HEK293 (cell line): ENCODE measurements at regions not wholly inside any gene's neighbourhood (a gene's known extent, or its start where the extent isn't known, plus 50 kb on each side); places are given as distances from the start of the nearest gene placed in this dataset.

Experiments
- CTCF ChIA-PET: fragments of 350-600 bp; formaldehyde crosslinking; extraction: SDS; loops from one replicate; lab custom pipeline; 2021; ENCODE audit warnings: antibody characterized with exemption; lab: Yijun Ruan, JAX
- POLR2A ChIA-PET: fragments of 300-600 bp; formaldehyde crosslinking; extraction: SDS; loops from one replicate; lab custom pipeline; 2020; ENCODE audit warnings: antibody characterized with exemption, inconsistent platforms; lab: Yijun Ruan, JAX
- H3K27ac ChIP-seq: fragments of 200-500 bp; sonication (Bioruptor generic); 2 replicates; pipeline ENCODE4 v1.5.1; 2014; ENCODE audit warnings: low read depth, low read length, control low read depth, inconsistent platforms; ENCODE audit errors: extremely low read depth
- H3K36me3 ChIP-seq, 2 experiments: fragments of 200-500 bp in 1 of 2; sonication (Bioruptor generic) in 1 of 2; 1 replicate in 1 of 2; 2 replicates in 1 of 2; pipeline ENCODE4 v1.5.1; 2014 to 2017; ENCODE audit warnings: inconsistent platforms in 2 of 2, low read length in 2 of 2; ENCODE audit not compliant: control insufficient read depth in 2 of 2, insufficient read depth in 1 of 2
- H3K4me1 ChIP-seq: fragments of 200-500 bp; sonication (Bioruptor generic); 2 replicates; pipeline ENCODE4 v1.5.1; 2014; ENCODE audit warnings: mild to moderate bottlenecking, low read length, inconsistent platforms; ENCODE audit not compliant: control insufficient read depth, insufficient read depth
- H3K4me3 ChIP-seq: 2 replicates; pipeline ENCODE4 v1.5.1; 2011; ENCODE audit warnings: low read depth, mild to moderate bottlenecking, control low read depth, low read length, moderate library complexity
- H3K9me3 ChIP-seq: fragments of 200-500 bp; sonication (Bioruptor generic); 2 replicates; pipeline ENCODE4 v1.5.1; 2014; ENCODE audit warnings: low read depth, low read length, inconsistent platforms; ENCODE audit not compliant: control insufficient read depth, insufficient read depth
- BCL11A ChIP-seq: fragments of 450-650 bp; formaldehyde crosslinking; IDR thresholded peaks from 2 replicates; pipeline ENCODE4 v1.5.1; 2016; ENCODE audit warnings: low read depth, missing biosample characterization, missing genetic modification characterization
- ELK4 ChIP-seq: IDR thresholded peaks from 2 replicates; pipeline ENCODE4 v1.6.1; 2011; ENCODE audit warnings: mild to moderate bottlenecking, low read depth, low read length, borderline replicate concordance
- GFI1B ChIP-seq: fragments of 450-650 bp; formaldehyde crosslinking; IDR thresholded peaks from 2 replicates; pipeline ENCODE4 v1.5.1; 2016; ENCODE audit warnings: missing biosample characterization, missing genetic modification characterization
- INSM2 ChIP-seq: fragments of 450-650 bp; formaldehyde crosslinking; IDR thresholded peaks from 2 replicates; pipeline ENCODE4 v1.5.1; 2016; ENCODE audit warnings: missing biosample characterization, missing genetic modification characterization
- KLF1 ChIP-seq: fragments of 450-650 bp; formaldehyde crosslinking; IDR thresholded peaks from 2 replicates; pipeline ENCODE4 v1.5.1; 2016; ENCODE audit warnings: missing biosample characterization, missing genetic modification characterization
- SP7 ChIP-seq: fragments of 450-650 bp; formaldehyde crosslinking; IDR thresholded peaks from 2 replicates; pipeline ENCODE4 v1.5.1; 2016; ENCODE audit warnings: missing biosample characterization, missing genetic modification characterization
- ZBTB49 ChIP-seq: fragments of 450-650 bp; formaldehyde crosslinking; IDR thresholded peaks from 2 replicates; pipeline ENCODE4 v1.5.1; 2016; ENCODE audit warnings: missing biosample characterization, missing genetic modification characterization, low read depth
- ZBTB7A ChIP-seq: fragments of 450-650 bp; formaldehyde crosslinking; IDR thresholded peaks from 2 replicates; pipeline ENCODE4 v1.5.1; 2016; ENCODE audit warnings: low read depth, missing biosample characterization, missing genetic modification characterization
- ZNF157 ChIP-seq: fragments of 450-650 bp; formaldehyde crosslinking; IDR thresholded peaks from 2 replicates; pipeline ENCODE4 v1.5.1; 2016; ENCODE audit warnings: missing biosample characterization, missing genetic modification characterization
- ZNF18 ChIP-seq: fragments of 450-650 bp; formaldehyde crosslinking; IDR thresholded peaks from 2 replicates; pipeline ENCODE4 v1.5.1; 2016; ENCODE audit warnings: missing biosample characterization, missing genetic modification characterization
- ZNF426 ChIP-seq: fragments of 450-650 bp; formaldehyde crosslinking; IDR thresholded peaks from 2 replicates; pipeline ENCODE4 v1.5.1; 2017; ENCODE audit warnings: missing biosample characterization, missing genetic modification characterization, mild to moderate bottlenecking, inconsistent platforms, moderate library complexity
- ZNF692 ChIP-seq: fragments of 450-650 bp; formaldehyde crosslinking; IDR thresholded peaks from 2 replicates; pipeline ENCODE4 v1.5.1; 2016; ENCODE audit warnings: missing biosample characterization, missing genetic modification characterization
- ZNF792 ChIP-seq: fragments of 450-650 bp; formaldehyde crosslinking; IDR thresholded peaks from 2 replicates; pipeline ENCODE4 v1.5.1; 2016; ENCODE audit warnings: missing biosample characterization, missing genetic modification characterization
- ZSCAN30 ChIP-seq: fragments of 450-650 bp; IDR thresholded peaks from 2 replicates; pipeline ENCODE4 v1.5.1; 2018; ENCODE audit warnings: missing biosample characterization, mild to moderate bottlenecking, missing genetic modification characterization, moderate library complexity
- ZXDB ChIP-seq: fragments of 450-650 bp; formaldehyde crosslinking; IDR thresholded peaks from 2 replicates; pipeline ENCODE4 v1.5.1; 2016; ENCODE audit warnings: missing biosample characterization, missing genetic modification characterization

GRCh38 chr3:72282918-72283317 is 498.0 kb upstream of the PROK2 start:
- no peak overlapping the region for H3K27ac ChIP-seq
- TF ChIP-seq BCL11A (tag by site-specific recombination): no peak
- no peak for TF ChIP-seq INSM2 (tag by site-specific recombination)

GRCh38 chr3:72281551-72281950 is 496.6 kb upstream of the PROK2 start:
- Histone ChIP-seq H3K4me1 (no peaks in the 10 kb centered on the region), H3K9me3 (no peaks in the 10 kb centered on the region), H3K36me3 (no peaks in the 10 kb centered on the region), H3K27ac (no peak overlapping the region), H3K4me3 (no peak overlapping the region)
- TF ChIP-seq ZNF18 (tag by site-specific recombination) (no peak), ZNF792 (tag by site-specific recombination) (no peak), ZSCAN30 (tag by site-specific recombination) (no peak), KLF1 (tag by site-specific recombination) (no peak), ZBTB7A (no peak), ZNF692 (tag by site-specific recombination) (no peak), SP7 (tag by site-specific recombination) (no peak), ZXDB (tag by site-specific recombination) (no peak), ELK4 (no peak)
- ChIA-PET CTCF (no interaction called here), POLR2A (no interaction called here)

More at GRCh38 chr3:72282918-72283317, 498.0 kb upstream of the PROK2 start:
- H3K4me3 ChIP-seq: no peak overlapping the region
- no peaks in the 10 kb centered on the region for H3K36me3 ChIP-seq
- ChIA-PET POLR2A (no interaction called here), CTCF (no interaction called here)
- no peaks in the 10 kb centered on the region for H3K4me1 ChIP-seq
- H3K9me3 ChIP-seq: no peaks in the 10 kb centered on the region

- Histone ChIP-seq H3K27ac (no peak overlapping the region), H3K4me1 (no peaks in the 10 kb centered on the region), H3K36me3 (no peaks in the 10 kb centered on the region)
- POLR2A ChIA-PET: no interaction called here
- TF ChIP-seq GFI1B (tag by site-specific recombination) (no peak), ZNF157 (tag by site-specific recombination) (no peak), ZBTB49 (tag by site-specific recombination) (no peak), ZNF426 (no peak), ZNF692 (tag by site-specific recombination) (no peak), ZXDB (tag by site-specific recombination) (no peak)
- TF ChIP-seq, all 188 proteins: peak for 0
- CTCF ChIA-PET: no interaction called here
- Histone ChIP-seq H3K4me3 (no peak overlapping the region), H3K9me3 (no peaks in the 10 kb centered on the region)
Observed at GRCh38 chr3:72280876-72281275, 495.9 kb upstream of the PROK2 start.
